A673 (cell line): ENCODE measurements at regions not wholly inside any gene's neighbourhood (a gene's known extent, or its start where the extent isn't known, plus 50 kb on each side); places are given as distances from the start of the nearest gene placed in this dataset.

Source experiments
- EZH2 ChIP-seq: fragments of 200-600 bp; sonication (generic); IDR thresholded peaks from 2 replicates; pipeline ENCODE4 v1.6.1; 2017; ENCODE audit warnings: borderline replicate concordance, low read depth, mild to moderate bottlenecking, mixed read lengths, antibody characterized with exemption, low read length; ENCODE audit not compliant: poor library complexity, severe bottlenecking
- TF ChIP-seq, protein P1 (sequence below): fragments of 300-800, 200-600 bp; sonication (generic); conservative IDR thresholded peaks from 2 replicates; pipeline ENCODE4 v1.5.1; 2017; ENCODE audit warnings: low read depth, mild to moderate bottlenecking, antibody characterized with exemption, low read length, moderate library complexity, mixed read lengths

DNA sequence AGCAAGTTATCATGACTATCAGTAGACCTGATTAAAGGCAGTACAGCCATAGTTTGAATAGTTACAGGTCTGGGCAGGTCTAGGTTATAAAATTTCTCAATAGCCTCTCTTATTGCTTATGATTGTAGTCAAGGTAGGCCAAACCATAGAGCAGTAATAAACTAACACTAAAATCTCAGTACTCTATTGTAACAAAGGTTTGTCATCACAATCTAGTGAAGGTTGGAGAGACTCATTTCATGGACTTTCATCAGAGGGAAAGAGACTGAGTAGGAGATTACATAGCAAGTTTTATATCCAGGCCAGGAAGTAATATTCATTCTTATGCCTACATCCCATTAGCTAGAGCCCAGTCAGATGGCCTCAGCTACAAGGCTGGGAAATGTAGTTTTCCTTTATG, 141.0 kb downstream of the ASB9 start:
- TF ChIP-seq, protein P1, sequence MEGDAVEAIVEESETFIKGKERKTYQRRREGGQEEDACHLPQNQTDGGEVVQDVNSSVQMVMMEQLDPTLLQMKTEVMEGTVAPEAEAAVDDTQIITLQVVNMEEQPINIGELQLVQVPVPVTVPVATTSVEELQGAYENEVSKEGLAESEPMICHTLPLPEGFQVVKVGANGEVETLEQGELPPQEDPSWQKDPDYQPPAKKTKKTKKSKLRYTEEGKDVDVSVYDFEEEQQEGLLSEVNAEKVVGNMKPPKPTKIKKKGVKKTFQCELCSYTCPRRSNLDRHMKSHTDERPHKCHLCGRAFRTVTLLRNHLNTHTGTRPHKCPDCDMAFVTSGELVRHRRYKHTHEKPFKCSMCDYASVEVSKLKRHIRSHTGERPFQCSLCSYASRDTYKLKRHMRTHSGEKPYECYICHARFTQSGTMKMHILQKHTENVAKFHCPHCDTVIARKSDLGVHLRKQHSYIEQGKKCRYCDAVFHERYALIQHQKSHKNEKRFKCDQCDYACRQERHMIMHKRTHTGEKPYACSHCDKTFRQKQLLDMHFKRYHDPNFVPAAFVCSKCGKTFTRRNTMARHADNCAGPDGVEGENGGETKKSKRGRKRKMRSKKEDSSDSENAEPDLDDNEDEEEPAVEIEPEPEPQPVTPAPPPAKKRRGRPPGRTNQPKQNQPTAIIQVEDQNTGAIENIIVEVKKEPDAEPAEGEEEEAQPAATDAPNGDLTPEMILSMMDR, result no peak
- no peak for TF ChIP-seq EZH2
